IMR-90 (cell line): ENCODE measurements at regions not wholly inside any gene's neighbourhood (a gene's known extent, or its start where the extent isn't known, plus 50 kb on each side); places are given as distances from the start of the nearest gene placed in this dataset.

Source experiments
- ATAC-seq: fragments of 200-7000 bp; cut with Tn5 transposase; 2 replicates; pipeline ENCODE4 v1.9.1; 2020; ENCODE audit warnings: low read depth, mild to moderate bottlenecking, moderate library complexity
- BruUV-seq: library from RNA; stranded (reverse); fragments of 400-500 nt; replicated peaks from 2 replicates; lab custom pipeline; 2021; lab: Mats Ljungman, UMichigan
- CTCF ChIA-PET: fragments of 300-600 bp; formaldehyde crosslinking; extraction: SDS; loops from one replicate; lab custom pipeline; 2021; ENCODE audit warnings: antibody characterized with exemption; lab: Yijun Ruan, JAX
- POLR2A ChIA-PET: fragments of 300-600 bp; sonication (Branson Sonifier 250); formaldehyde crosslinking; loops from one replicate; lab custom pipeline; 2022; ENCODE audit warnings: antibody characterized with exemption; ENCODE audit not compliant: unreplicated experiment; lab: Charles Lee
- DNase-seq: peaks from one replicate; pipeline ENCODE4 v3.0.0; 2013
- H2AFZ ChIP-seq: replicated peaks from 2 replicates; pipeline ENCODE3; 2013; ENCODE audit warnings: low read length, mild to moderate bottlenecking; ENCODE audit not compliant: poor library complexity
- H2AK5ac ChIP-seq: 2 replicates; pipeline ENCODE4 v1.6.1; 2013; ENCODE audit warnings: low read depth, low read length, inconsistent platforms
- H2AK9ac ChIP-seq: replicated peaks from 2 replicates; pipeline ENCODE3; 2013; ENCODE audit warnings: mild to moderate bottlenecking, low read depth, low read length, moderate library complexity; ENCODE audit not compliant: poor library complexity
- H2BK120ac ChIP-seq: 2 replicates; pipeline ENCODE4 v1.6.1; 2013; ENCODE audit warnings: low read depth, low read length, inconsistent platforms
- H2BK15ac ChIP-seq: 3 replicates; pipeline ENCODE4 v1.6.1; 2013; ENCODE audit warnings: low read depth, low read length, inconsistent platforms
- H2BK20ac ChIP-seq: 2 replicates; pipeline ENCODE4 v1.6.1; 2013; ENCODE audit warnings: low read depth, mild to moderate bottlenecking, inconsistent platforms, low read length, moderate library complexity
- H2BK5ac ChIP-seq: 2 replicates; pipeline ENCODE4 v1.6.1; 2013; ENCODE audit warnings: mild to moderate bottlenecking, low read depth, low read length, inconsistent platforms; ENCODE audit not compliant: poor library complexity, severe bottlenecking
- H3K14ac ChIP-seq: replicated peaks from 2 replicates; pipeline ENCODE4 v1.6.1; 2013; ENCODE audit warnings: low read depth, low read length, inconsistent platforms
- H3K18ac ChIP-seq: 2 replicates; pipeline ENCODE4 v1.6.1; 2013; ENCODE audit warnings: low read depth, low read length, control low read depth
- H3K23ac ChIP-seq: 2 replicates; pipeline ENCODE4 v1.6.1; 2013; ENCODE audit warnings: low read depth, low read length, inconsistent platforms
- H3K27ac ChIP-seq: 2 replicates; pipeline ENCODE4 v1.5.1; 2013; ENCODE audit warnings: mild to moderate bottlenecking, control low read depth, low read length; ENCODE audit not compliant: insufficient read depth
- H3K27me3 ChIP-seq: 2 replicates; pipeline ENCODE4 v1.6.1; 2013; ENCODE audit warnings: low read length; ENCODE audit not compliant: control insufficient read depth, insufficient read depth
- H3K36me3 ChIP-seq: 2 replicates; pipeline ENCODE4 v1.6.1; 2013; ENCODE audit warnings: low read length, mixed read lengths; ENCODE audit not compliant: control insufficient read depth, insufficient read depth
- H3K4ac ChIP-seq: 2 replicates; pipeline ENCODE4 v1.6.1; 2013; ENCODE audit warnings: low read depth, low read length, inconsistent platforms
- H3K4me1 ChIP-seq: 2 replicates; pipeline ENCODE4 v1.6.1; 2013; ENCODE audit warnings: low read length, mixed read lengths; ENCODE audit not compliant: control insufficient read depth, insufficient read depth
- H3K4me2 ChIP-seq: 2 replicates; pipeline ENCODE4 v1.6.1; 2013; ENCODE audit warnings: low read depth, mild to moderate bottlenecking, control low read depth, low read length, moderate library complexity
- H3K4me3 ChIP-seq: 2 replicates; pipeline ENCODE4 v1.5.1; 2013; ENCODE audit warnings: low read depth, mild to moderate bottlenecking, control low read depth, low read length, moderate library complexity; ENCODE audit not compliant: insufficient read depth
- H3K56ac ChIP-seq: 2 replicates; pipeline ENCODE4 v1.6.1; 2013; ENCODE audit warnings: low read length, inconsistent platforms; ENCODE audit not compliant: insufficient read depth; ENCODE audit errors: extremely low read depth
- H3K79me1 ChIP-seq, 2 experiments: 2 replicates each; pipeline ENCODE4 v1.6.1; 2013; ENCODE audit warnings: low read length in 2 of 2, inconsistent platforms in 1 of 2, low read depth in 1 of 2
- H3K9ac ChIP-seq: 2 replicates; pipeline ENCODE4 v1.6.1; 2013; ENCODE audit warnings: low read depth, low read length, control low read depth
- H3K9me1 ChIP-seq: 2 replicates; pipeline ENCODE4 v1.6.1; 2013; ENCODE audit warnings: low read length, inconsistent platforms; ENCODE audit not compliant: insufficient read depth
- H3K9me3 ChIP-seq: 2 replicates; pipeline ENCODE4 v1.6.1; 2013; ENCODE audit warnings: low read length; ENCODE audit not compliant: control insufficient read depth, insufficient read depth
- H4K20me1 ChIP-seq: 2 replicates; pipeline ENCODE4 v1.6.1; 2013; ENCODE audit warnings: low read length, inconsistent platforms; ENCODE audit not compliant: insufficient read depth
- H4K5ac ChIP-seq: 2 replicates; pipeline ENCODE4 v1.6.1; 2013; ENCODE audit warnings: mild to moderate bottlenecking, low read depth, low read length, control low read depth
- H4K8ac ChIP-seq, 2 experiments: 2 replicates each; pipeline ENCODE4 v1.6.1; 2013; ENCODE audit warnings: low read depth in 2 of 2, low read length in 2 of 2, control low read depth in 1 of 2, inconsistent platforms in 1 of 2
- H4K91ac ChIP-seq: 2 replicates; pipeline ENCODE4 v1.6.1; 2013; ENCODE audit warnings: low read depth, low read length, inconsistent platforms; ENCODE audit not compliant: insufficient read depth
- BHLHE40 ChIP-seq: fragments of 150-350 bp; IDR thresholded peaks from 2 replicates; pipeline ENCODE4 v1.6.1; 2016; ENCODE audit warnings: mild to moderate bottlenecking, low read depth, low read length
- CEBPB ChIP-seq: IDR thresholded peaks from 2 replicates; pipeline ENCODE4 v1.6.1; 2012; ENCODE audit warnings: low read depth, low read length, improper control_type of control experiment
- CHD1 ChIP-seq: IDR thresholded peaks from 2 replicates; pipeline ENCODE4 v1.6.1; 2012; ENCODE audit warnings: low read depth, low read length, improper control_type of control experiment
- FOS ChIP-seq: fragments of 150-350 bp; IDR thresholded peaks from 2 replicates; pipeline ENCODE4 v1.6.1; 2016; ENCODE audit warnings: low read depth, low read length
- MAFK ChIP-seq: IDR thresholded peaks from 2 replicates; pipeline ENCODE4 v1.6.1; 2012; ENCODE audit warnings: low read depth, low read length, improper control_type of control experiment
- MAZ ChIP-seq: IDR thresholded peaks from 2 replicates; pipeline ENCODE4 v1.6.1; 2012; ENCODE audit warnings: low read depth, mild to moderate bottlenecking, low read length, improper control_type of control experiment, moderate library complexity, borderline replicate concordance
- MXI1 ChIP-seq: IDR thresholded peaks from 2 replicates; pipeline ENCODE4 v1.6.1; 2012; ENCODE audit warnings: low read depth, mild to moderate bottlenecking, low read length, moderate library complexity, borderline replicate concordance
- NFE2L2 ChIP-seq: fragments of 150-350 bp; IDR thresholded peaks from 2 replicates; pipeline ENCODE4 v1.6.1; 2016; ENCODE audit warnings: low read depth, mild to moderate bottlenecking, low read length
- POLR2A ChIP-seq: IDR thresholded peaks from 2 replicates; pipeline ENCODE4 v1.6.1; 2012; ENCODE audit warnings: mild to moderate bottlenecking, low read depth, low read length
- RAD21 ChIP-seq: IDR thresholded peaks from 2 replicates; pipeline ENCODE4 v1.6.1; 2012; ENCODE audit warnings: low read length, improper control_type of control experiment
- RCOR1 ChIP-seq: IDR thresholded peaks from 2 replicates; pipeline ENCODE4 v1.6.1; 2012; ENCODE audit warnings: mild to moderate bottlenecking, low read length, improper control_type of control experiment; ENCODE audit not compliant: insufficient replicate concordance
- RFX5 ChIP-seq: IDR thresholded peaks from 2 replicates; pipeline ENCODE4 v1.8.0; 2012; ENCODE audit warnings: low read depth, mild to moderate bottlenecking, low read length, moderate library complexity
- SMC3 ChIP-seq: fragments of 150-350 bp; IDR thresholded peaks from 2 replicates; pipeline ENCODE4 v1.6.1; 2016; ENCODE audit warnings: low read depth, mild to moderate bottlenecking, antibody characterized with exemption, low read length, moderate library complexity
- WGBS, 2 experiments: methylation state at CpG; one replicate each; pipeline versions ENCODE4 v1.1.5 to v1.1.7; 2013; ENCODE audit warnings: missing lambda C conversion rate in 2 of 2; ENCODE audit not compliant: insufficient read length in 1 of 2; ENCODE audit errors: extremely low coverage in 2 of 2; 5-methylcytosine and 5-hydroxymethylcytosine counted together
- dilution Hi-C: fragments of 300-500 bp; cut with HindIII; formaldehyde crosslinking; loops from one replicate; pipeline ENCODE4 v1.14.3; 2018; ENCODE audit warnings: low sequenced_read_pairs; ENCODE audit not compliant: unreplicated experiment
- in situ Hi-C: fragments of 300-500 bp; cut with MboI; formaldehyde crosslinking; loops from 3 replicates; pipeline ENCODE4 v1.14.3; 2019; ENCODE audit warnings: low sequenced_read_pairs, inconsistent platforms, mixed read lengths
- intact Hi-C: fragments of 100-400 bp; cut with micrococcal nuclease; formaldehyde crosslinking; loops from 2 replicates; pipeline ENCODE4 v1.10.0; 2022
- TF ChIP-seq, protein P1 (sequence below): conservative IDR thresholded peaks from 2 replicates; pipeline ENCODE4 v1.5.1; 2012; ENCODE audit warnings: mild to moderate bottlenecking, low read depth, low read length, improper control_type of control experiment
- TF ChIP-seq, protein P2 (sequence below): fragments of 150-350 bp; IDR thresholded peaks from 2 replicates; pipeline ENCODE4 v1.6.1; 2016; ENCODE audit warnings: low read depth, mild to moderate bottlenecking, low read length, moderate library complexity, borderline replicate concordance
- TF ChIP-seq, protein P3 (sequence below): fragments of 150-350 bp; IDR thresholded peaks from 2 replicates; pipeline ENCODE4 v1.6.1; 2017; ENCODE audit warnings: mild to moderate bottlenecking, antibody characterized with exemption, low read length, low read depth

DNA sequence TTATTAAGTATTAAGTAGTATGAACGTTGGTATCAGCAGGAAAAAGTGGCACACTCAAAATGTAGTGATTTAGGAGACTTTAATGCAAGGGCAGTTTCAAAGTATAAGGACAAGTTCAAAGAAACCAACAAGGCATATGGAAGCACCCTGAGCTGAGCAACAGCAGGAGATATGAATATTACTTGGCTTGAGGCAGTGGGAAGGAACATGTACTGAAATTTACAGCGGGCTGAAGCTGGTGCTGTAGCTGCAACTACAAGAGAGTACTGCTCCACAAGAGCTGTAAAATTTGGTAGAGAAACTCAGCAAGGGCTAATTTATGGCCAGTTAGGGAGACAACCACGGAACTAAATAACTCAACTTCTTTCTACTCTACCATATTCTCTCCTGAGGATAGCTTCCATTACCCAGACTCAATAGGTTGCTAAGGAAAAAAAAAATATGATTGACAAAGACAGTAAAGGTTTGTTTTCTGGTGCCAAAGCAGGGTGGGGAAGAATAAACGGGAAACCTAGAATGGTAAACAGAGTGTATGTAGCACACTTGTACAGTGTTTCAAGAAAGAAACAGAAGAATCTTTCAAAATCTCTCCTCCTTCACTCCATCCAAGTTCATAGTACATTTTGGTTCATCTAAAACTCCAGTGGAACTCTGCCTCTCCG, 487.8 kb upstream of the MGAT4C start:
- Histone ChIP-seq H4K20me1 (no peaks in the 10 kb centered on the region), H3K27ac (no peak overlapping the region), H3K36me3 (no peaks in the 10 kb centered on the region), H3K27me3 (no peaks in the 10 kb centered on the region), H4K8ac (no peak overlapping the region), H2AK5ac (no peak overlapping the region), H3K9me1 (no peaks in the 10 kb centered on the region), H3K56ac (no peak overlapping the region), H2BK20ac (no peak overlapping the region), H4K91ac (no peak overlapping the region), H3K79me1 (no peaks in the 10 kb centered on the region), H3K4ac (no peak overlapping the region), H2AK9ac (no peak overlapping the region), H2AFZ (no peak overlapping the region), H3K18ac (no peak overlapping the region), H3K23ac (no peak overlapping the region), H3K9me3 (no peaks in the 10 kb centered on the region), H3K4me1 (no peaks in the 10 kb centered on the region), H4K5ac (no peak overlapping the region), H3K4me3 (no peak overlapping the region), H3K4me2 (no peak overlapping the region), H3K9ac (no peak overlapping the region), H2BK5ac (no peak overlapping the region), H2BK120ac (no peak overlapping the region), H3K14ac (no peak overlapping the region), H2BK15ac (no peak overlapping the region)
- ChIA-PET CTCF (no interaction called here), POLR2A (no interaction called here)
- dilution Hi-C loops: no loop called here
- no CpG with 5 or more reads among the region's 5 CpGs for WGBS, 2 experiments
- intact Hi-C loops: no loop called here
- no TSS peak for BruUV-seq
- TF ChIP-seq MXI1 (no peak), RCOR1 (no peak), MAZ (no peak), POLR2A (no peak), CHD1 (no peak), NFE2L2 (no peak), BHLHE40 (no peak), SMC3 (no peak), FOS (no peak), MAFK (no peak), CEBPB (no peak), RFX5 (no peak), RAD21 (no peak)
- TF ChIP-seq, protein P1, sequence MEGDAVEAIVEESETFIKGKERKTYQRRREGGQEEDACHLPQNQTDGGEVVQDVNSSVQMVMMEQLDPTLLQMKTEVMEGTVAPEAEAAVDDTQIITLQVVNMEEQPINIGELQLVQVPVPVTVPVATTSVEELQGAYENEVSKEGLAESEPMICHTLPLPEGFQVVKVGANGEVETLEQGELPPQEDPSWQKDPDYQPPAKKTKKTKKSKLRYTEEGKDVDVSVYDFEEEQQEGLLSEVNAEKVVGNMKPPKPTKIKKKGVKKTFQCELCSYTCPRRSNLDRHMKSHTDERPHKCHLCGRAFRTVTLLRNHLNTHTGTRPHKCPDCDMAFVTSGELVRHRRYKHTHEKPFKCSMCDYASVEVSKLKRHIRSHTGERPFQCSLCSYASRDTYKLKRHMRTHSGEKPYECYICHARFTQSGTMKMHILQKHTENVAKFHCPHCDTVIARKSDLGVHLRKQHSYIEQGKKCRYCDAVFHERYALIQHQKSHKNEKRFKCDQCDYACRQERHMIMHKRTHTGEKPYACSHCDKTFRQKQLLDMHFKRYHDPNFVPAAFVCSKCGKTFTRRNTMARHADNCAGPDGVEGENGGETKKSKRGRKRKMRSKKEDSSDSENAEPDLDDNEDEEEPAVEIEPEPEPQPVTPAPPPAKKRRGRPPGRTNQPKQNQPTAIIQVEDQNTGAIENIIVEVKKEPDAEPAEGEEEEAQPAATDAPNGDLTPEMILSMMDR: no peak
- TF ChIP-seq, protein P2, sequence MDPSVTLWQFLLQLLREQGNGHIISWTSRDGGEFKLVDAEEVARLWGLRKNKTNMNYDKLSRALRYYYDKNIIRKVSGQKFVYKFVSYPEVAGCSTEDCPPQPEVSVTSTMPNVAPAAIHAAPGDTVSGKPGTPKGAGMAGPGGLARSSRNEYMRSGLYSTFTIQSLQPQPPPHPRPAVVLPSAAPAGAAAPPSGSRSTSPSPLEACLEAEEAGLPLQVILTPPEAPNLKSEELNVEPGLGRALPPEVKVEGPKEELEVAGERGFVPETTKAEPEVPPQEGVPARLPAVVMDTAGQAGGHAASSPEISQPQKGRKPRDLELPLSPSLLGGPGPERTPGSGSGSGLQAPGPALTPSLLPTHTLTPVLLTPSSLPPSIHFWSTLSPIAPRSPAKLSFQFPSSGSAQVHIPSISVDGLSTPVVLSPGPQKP: no peak
- TF ChIP-seq, protein P3, sequence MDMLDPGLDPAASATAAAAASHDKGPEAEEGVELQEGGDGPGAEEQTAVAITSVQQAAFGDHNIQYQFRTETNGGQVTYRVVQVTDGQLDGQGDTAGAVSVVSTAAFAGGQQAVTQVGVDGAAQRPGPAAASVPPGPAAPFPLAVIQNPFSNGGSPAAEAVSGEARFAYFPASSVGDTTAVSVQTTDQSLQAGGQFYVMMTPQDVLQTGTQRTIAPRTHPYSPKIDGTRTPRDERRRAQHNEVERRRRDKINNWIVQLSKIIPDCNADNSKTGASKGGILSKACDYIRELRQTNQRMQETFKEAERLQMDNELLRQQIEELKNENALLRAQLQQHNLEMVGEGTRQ: no peak
- in situ Hi-C loops: no loop called here
- DNase-seq (no peak), ATAC-seq (no peak)
